ENCODE measurements at regions not wholly inside any gene's neighbourhood (a gene's known extent, or its start where the extent isn't known, plus 50 kb on each side); places are given as distances from the start of the nearest gene placed in this dataset.

DNA sequence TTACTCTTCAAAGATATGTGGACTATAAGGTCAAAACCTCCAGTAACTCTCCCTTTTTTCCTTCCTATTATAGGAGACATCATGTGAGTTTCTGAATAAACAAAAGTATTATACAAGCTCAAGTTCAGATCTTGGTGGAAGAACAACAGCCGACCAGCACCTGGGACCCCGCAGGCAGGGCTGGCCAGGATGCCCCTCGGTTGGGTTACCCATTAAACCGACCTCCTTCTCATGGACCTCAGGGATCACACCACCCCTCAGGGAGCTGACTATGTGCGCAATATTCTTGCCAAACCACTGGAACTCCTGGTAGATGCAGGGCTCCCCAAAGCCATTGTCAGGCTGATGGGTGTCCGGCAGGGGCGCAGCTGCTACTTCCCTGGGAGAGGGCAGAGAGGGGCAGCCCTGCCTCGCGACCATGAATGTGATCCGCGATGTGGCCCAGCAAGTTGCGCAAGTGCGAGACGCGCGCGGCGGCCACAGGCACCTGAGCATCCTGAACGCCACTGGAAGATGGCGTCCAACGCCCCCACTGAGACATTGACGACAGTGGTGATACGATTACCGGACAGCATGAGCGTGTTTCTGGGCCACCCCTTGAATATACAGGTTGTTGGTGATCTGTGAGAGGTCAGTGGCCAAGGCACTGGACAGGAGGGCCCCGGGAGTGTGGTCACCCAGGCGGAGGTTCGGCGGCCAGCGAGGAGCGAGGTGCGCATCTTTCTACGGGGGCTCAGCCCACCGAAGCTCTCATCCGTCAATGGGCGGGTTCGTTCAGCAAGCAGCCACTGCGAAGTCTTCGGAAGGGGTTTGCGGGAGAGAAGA lies 161.3 kb downstream of the IPMK start:
- no peak for TF ChIP-seq POLR2AphosphoS5 (IDR thresholded peaks at IDR 0.05; ENCODE audit: low read depth, low read length)
- TF ChIP-seq, protein P1, sequence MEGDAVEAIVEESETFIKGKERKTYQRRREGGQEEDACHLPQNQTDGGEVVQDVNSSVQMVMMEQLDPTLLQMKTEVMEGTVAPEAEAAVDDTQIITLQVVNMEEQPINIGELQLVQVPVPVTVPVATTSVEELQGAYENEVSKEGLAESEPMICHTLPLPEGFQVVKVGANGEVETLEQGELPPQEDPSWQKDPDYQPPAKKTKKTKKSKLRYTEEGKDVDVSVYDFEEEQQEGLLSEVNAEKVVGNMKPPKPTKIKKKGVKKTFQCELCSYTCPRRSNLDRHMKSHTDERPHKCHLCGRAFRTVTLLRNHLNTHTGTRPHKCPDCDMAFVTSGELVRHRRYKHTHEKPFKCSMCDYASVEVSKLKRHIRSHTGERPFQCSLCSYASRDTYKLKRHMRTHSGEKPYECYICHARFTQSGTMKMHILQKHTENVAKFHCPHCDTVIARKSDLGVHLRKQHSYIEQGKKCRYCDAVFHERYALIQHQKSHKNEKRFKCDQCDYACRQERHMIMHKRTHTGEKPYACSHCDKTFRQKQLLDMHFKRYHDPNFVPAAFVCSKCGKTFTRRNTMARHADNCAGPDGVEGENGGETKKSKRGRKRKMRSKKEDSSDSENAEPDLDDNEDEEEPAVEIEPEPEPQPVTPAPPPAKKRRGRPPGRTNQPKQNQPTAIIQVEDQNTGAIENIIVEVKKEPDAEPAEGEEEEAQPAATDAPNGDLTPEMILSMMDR (IDR thresholded peaks at IDR 0.05) = no peak
- TF ChIP-seq EP300 (IDR thresholded peaks at IDR 0.05; ENCODE audit: borderline replicate concordance in 1 of 2, low read depth in 1 of 2, low read length in 1 of 2) = no peak
